ENCODE measurements at regions not wholly inside any gene's neighbourhood (a gene's known extent, or its start where the extent isn't known, plus 50 kb on each side); places are given as distances from the start of the nearest gene placed in this dataset.
"Not testable (repeated sequence)": the region's sequence is repeated elsewhere in the genome, so short reads cannot be mapped to it uniquely, and the experiment has no call there.

DNA sequence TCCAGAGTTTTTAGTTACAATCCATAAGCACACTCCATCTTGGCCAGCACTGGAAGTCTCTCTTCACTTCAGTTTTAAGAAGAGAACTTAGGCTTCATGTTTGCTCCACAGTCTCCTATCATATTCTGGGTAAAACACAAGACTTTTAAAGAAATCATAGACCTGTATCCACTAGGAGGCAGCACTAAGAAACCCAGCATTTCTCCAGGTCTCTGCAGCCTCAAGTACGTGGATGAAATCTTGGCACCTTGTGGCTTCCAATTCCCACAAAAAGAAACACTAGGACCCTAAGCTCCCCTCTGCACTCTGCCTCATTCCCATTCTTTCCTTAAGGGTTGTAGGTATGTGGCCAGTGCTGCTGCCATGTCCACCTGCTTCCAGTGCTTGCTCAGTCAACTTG, 367.3 kb upstream of the CASK start:
- DNase-seq: no peak
- no peak for ATAC-seq
- intact Hi-C loops (cut with DNase I, micrococcal nuclease): no loop called here

DNA sequence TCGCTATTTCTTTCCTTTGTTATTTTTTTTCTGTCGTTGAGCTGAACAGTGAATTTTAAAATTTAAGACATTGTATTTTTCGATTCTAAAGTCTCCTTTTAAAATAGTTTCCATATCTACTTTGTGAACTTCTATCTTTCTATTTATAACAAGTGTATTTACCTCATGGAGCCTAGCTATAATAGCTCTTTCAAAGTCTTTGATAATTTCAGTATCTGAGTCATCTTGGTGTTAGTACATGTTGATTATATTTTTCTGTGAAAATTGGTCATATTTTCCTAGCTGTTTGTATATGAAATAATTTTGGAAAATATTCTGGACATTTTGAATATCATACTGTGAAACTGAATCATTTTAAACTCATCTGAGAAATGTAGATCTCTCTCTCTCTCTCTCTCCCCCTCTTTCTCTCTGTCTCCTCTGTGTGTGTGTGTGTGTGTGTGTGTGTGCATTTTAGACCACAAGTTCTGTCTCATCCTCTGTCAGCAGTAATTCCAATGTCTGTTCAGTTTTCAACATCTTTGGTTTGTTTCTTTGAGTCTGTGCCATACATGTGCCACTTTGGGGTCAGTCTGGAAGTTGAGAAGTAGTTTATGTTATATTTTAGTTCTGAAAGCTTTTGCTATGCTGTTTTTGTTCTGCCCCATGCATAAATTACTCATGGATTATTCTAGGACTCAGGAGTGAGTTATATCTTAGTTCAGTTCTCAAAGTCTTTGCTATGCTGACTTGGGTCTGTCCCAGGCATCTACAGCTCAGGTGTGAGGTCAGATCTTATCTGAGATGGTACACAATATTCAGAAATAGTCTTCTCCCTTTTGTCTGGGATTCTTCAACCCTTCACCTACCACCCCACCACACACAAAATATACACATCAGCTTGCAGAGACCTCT, 366.4 kb upstream of the CASK start:
- intact Hi-C loops (cut with DNase I, micrococcal nuclease): no loop called here
- no peak for ATAC-seq
- DNase-seq: no peak

DNA sequence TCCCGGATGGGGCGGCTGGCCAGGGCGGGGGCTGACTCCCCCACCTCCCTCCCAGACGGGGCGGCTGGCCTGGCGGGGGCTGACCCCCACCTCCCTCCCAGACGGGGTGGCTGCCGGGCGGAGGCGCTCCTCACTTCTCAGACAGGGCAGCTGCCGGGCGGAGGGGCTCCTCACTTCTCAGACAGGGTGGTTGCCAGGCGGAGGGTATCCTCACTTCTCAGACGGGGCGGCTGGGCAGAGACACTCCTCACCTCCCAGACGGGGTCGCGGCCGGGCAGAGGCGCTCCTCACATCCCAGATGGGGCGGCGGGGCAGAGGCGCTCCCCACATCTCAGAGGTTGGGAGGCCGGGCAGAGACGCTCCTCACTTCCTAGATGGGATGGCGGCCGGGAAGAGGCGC, 362.3 kb upstream of the CASK start:
- intact Hi-C loops (cut with DNase I, micrococcal nuclease); DNase-seq: not testable (repeated sequence)

DNA sequence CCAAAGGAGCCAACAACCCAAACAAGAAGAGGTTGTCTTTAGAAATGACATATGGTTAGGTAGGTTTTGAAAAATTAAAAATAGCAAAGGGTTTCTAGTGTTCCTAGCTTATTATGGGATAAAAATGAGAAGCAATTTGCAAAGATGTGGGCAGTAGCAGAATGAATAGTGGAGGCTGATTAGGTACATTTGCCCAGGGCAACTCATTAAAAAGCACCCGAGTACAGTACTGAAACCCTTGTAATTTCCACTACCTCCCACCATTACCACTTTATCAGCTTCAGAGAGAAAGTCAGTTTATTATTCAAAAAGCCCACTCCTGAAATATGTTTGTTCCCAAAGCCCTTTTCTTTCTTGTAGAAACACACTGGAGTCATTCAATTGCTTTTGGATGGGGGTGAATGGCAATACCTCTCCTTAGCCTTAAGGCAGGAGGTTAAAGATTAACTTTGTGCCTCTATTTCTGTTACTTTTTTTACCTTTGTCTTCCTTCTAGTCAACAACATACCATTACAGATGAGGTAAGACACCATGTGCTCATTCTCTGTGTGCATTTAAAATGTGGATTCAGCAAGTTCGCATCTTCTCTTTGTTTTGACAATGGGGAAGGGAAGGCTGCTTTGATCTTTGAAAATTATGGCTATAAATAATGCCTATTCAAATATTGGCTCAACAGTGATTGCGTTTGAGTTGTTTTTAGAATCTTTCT, 353.8 kb upstream of the CASK start:
- ATAC-seq (no peak), DNase-seq (no peak)
- intact Hi-C loops (cut with DNase I, micrococcal nuclease): no loop called here

More for the DNA sequence above, 362.3 kb upstream of the CASK start:
- ATAC-seq: not testable (repeated sequence)

DNA sequence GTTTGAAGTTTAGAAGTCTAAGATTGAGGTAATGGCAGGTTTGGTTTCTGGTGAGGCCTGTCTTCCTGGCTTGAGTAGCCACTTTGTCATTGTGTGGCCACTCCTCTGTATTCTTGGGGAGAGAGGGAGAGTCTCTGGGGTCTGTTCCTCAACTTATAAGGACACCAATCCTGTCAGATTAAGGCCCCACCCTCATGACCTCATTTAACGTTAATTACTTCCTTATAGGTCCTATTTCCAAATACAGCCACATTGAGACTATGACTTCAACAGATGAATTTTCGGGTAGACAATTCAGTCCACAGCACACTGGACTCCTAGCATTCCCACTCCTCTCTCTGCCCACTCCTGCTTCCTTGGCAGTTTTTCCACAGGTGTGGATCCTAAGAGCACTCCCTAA, 350.8 kb upstream of the CASK start:
- peak; percentile 76 for ATAC-seq
- intact Hi-C loops (cut with DNase I, micrococcal nuclease): no loop called here
- no peak for DNase-seq

DNA sequence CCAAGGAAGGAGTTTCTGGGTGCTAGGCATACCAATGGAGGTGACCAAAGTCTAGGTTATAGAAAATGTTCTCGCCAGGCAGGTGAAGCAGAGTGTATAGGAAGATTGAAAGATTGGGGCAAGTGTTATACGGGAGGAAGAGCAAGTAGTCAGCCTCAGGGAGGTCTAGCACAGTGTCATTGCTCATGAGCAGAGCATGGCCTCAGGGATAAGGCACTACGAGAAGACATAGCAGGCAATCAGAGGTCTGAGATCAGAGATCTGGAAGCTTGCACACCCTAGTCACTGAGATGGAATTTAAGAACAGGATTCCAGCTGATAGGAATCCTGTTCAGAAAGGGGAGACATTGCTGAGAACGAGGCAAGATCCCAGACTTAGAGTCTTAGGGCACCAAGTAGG, 350.0 kb upstream of the CASK start:
- no peak for ATAC-seq
- intact Hi-C loops (cut with DNase I, micrococcal nuclease): no loop called here

DNA sequence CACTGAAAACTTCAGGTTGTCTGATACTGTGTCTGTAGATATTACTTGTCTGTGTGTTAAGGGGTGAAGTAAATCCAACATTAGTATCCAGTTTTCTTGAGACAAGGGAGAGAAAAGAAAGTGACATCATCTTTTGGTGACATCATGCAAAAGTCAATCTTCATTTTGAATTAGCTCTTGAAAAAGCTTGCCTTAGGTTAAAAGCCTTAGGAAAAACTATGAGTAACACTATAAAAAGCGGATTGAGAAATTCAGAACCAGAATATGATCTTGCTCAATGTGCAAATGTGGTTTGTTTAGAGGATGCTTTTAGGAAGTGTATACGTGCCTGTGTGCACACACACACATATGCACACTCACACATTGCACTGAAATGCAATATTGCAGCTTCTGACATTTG, 345.8 kb upstream of the CASK start:
- ATAC-seq (no peak), DNase-seq (no peak)
- intact Hi-C loops (cut with DNase I, micrococcal nuclease): no loop called here

More for the DNA sequence above, 350.0 kb upstream of the CASK start:
- no peak for DNase-seq

DNA sequence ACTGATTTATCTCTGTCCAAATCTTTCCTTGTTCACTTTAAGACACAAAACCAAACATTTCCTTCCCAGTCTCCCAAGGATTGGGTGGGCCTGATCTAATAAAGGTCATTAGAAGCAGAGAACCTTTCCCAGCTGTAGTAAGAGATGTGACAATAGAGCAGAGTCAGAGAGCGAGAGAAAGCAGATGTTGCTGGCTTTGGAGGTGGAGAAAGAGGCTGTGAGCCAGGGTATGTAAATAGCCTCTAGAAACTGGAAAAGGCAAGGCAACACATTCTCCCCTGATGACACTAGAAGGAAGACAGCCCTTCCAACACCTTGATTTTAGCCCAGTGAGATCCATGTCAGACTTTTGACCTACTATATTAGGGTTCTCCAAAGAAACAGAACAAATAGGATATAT, 337.5 kb upstream of the CASK start:
- DNase-seq: no peak
- ATAC-seq: no peak

DNA sequence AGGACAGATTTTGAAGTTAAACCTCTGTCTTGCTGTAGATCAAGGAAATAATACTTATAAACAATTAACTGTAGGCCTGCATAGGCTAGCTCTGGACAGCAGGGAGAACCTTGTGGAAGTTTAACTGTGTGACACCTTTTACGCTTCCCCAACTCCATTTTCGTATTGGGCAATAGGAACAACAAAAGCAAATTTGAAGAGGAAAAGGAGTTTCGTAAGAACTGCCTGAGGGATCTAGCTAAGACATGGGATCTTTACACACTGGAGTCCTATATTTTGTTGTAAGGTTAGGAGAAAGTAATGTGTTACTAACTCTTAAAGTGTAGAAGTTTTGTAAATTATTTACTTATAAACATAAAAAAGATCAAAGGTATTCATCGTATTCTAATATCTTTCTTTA, 324.9 kb upstream of the CASK start:
- ATAC-seq: no peak
- intact Hi-C loops (cut with DNase I, micrococcal nuclease): no loop called here
- DNase-seq: no peak

More for the DNA sequence above, 337.5 kb upstream of the CASK start:
- intact Hi-C loops (cut with DNase I, micrococcal nuclease): no loop called here

DNA sequence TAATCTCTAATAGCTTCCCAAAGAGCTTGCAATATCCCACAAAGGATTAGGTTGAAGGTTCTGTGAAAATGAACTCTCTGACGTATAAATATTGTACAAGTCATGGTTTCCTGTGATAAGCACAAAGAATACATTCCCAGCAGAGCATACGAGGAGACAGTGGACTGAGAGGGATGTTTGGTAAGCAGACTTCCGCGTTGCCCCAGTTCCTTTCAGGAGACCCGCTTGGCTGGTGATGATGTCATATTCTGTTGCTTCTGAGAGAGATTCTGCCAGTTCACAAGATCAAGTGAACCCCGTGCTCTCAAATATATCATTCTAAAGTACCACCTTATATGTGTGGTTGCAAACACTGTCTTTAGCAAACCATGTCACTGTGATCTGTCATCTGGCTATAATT, 323.9 kb upstream of the CASK start:
- intact Hi-C loops (cut with DNase I, micrococcal nuclease): no loop called here
- ATAC-seq (no peak), DNase-seq (no peak)

DNA sequence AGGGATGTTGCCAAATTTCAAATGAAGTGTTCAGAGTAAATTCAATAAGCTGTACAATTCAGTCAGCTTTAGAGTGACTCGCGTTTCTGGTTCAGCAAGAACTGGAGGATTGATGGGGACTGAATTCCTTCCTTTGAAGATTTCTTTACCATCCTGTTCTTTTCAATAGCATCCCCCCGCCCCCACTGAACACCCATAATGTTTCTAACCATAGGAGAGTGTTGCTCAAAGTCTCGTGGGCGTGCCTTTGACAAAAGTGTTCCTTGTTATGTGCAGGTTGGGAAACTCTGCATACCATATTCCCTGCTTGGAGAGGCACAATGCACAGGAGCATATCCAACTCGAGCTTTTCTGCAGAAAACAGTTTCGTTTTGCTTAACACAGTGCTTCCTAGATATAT, 323.5 kb upstream of the CASK start:
- peak in 1 of 2 donors; percentile 6 for DNase-seq
- intact Hi-C loops (cut with DNase I, micrococcal nuclease): no loop called here
- ATAC-seq: no peak

DNA sequence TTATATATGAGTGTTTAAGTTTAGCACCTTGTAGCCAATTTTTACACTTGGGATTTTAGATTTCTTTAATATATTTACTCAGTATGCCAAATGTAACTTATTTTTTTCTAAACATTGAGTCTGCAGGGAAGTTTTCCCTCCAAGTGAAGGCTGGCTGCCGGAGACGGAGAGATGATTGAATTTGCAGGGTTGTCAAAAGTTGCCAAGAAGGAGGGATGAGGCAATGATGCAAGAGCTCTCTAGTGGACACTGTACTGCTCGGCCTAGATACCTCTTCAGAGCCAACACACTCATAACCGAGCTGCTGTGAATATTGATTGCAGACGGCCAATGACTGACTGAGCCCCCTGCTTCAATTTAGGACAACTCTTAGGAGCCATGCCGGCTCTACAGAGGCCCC, 318.6 kb upstream of the CASK start:
- DNase-seq (no peak), ATAC-seq (no peak)
- intact Hi-C loops (cut with DNase I, micrococcal nuclease): no loop called here

DNA sequence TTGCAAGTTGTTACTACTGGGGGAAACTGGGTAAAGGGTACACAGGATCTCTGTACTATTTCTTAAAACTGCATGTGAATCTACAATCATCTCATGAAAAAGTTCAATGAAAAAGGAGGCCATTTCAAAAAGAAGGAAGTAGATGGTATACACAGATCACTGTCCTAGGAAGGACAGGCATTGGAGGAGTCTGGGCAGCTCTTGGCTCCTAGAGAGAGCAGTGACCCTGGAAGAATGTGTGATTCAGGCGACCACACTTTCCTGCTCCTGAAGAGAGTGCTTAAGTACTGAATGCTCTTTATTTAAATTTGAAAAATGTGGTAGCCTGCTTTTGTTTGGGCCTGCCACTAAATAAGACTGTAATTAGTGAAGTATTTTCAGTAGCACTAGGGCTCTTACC, 318.1 kb upstream of the CASK start:
- intact Hi-C loops (cut with DNase I, micrococcal nuclease): no loop called here
- DNase-seq: no peak
- ATAC-seq: no peak

DNA sequence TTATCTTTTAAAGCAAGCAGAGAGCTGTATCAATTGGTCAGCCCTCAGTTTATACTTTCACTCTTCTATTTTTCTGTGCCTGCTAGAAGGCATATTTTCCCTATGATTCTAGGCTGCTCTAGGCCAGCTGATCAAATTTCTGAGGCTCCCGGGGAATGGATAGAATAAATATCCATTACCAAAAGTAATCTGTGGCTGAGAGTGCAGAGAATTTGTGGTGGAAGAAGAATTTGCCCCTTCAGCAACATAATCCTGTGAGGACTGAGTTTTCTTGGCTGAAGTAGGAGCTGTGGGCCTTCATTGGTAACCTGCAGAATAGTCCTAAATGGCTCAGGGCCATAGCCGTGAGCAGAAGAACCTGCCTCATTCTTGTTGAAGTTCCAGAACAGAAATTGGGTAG, 314.6 kb upstream of the CASK start:
- intact Hi-C loops (cut with DNase I, micrococcal nuclease): no loop called here
- no peak for DNase-seq
- no peak for ATAC-seq

DNA sequence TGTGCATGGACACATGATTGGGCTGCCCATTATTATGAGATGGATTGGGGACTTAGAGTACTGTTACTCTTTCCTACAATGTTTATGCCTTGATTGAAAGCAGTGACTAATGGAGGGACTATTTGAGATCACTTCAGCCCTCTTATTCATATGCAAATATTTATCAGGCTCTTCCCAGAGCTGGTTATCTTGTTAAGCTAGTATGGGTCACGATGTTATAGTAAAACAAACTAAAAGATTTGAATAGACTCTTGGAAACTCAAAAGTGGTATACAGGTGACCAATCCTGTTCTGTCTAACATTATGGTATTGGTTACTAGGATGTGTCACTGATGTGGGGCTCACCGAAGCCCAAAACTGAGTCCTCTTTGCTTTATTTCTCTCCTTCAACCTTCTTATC, 306.2 kb upstream of the CASK start:
- ATAC-seq: no peak
- intact Hi-C loops (cut with DNase I, micrococcal nuclease): no loop called here
- DNase-seq: no peak

DNA sequence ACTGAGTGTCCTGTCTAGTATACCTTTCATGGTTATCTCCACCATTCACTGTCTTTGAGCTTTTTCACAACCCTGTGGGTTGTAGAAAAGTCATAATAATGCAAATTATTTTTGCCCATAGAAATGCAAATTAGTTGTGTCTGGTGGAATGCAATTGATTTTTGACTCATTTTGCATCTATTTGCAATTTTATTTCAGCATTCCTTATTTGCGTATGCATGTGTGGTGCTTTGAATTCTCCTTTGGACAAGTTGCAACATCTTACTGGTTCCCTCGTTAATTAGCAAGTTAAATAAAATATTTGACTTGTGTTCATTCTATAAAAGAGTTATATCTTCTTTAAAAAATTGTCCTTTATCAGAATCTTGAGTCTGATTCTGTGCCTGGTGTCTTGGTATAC, 297.3 kb upstream of the CASK start:
- ATAC-seq (no peak), DNase-seq (no peak)
- intact Hi-C loops (cut with DNase I, micrococcal nuclease): no loop called here

DNA sequence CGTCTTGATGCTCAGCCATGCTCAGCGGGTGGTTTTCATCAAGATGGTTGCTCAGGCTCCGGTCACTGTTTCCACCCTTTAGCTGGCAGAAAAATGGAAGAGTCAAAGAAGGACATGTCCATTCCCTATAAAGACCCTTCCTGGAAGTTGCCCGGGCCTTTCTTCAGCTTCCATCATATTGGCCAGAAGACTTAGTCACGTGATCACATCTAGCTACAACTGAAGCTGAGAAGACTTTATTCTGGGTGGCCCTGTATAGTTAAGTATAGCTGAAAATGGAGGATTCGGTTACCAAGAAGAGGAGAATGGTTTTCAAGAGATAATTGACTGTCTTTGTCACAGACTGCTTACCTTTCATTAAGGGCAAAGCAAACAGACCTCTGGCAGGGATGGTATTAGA, 296.7 kb upstream of the CASK start:
- ATAC-seq (no peak), DNase-seq (no peak)
- intact Hi-C loops (cut with DNase I, micrococcal nuclease): no loop called here

DNA sequence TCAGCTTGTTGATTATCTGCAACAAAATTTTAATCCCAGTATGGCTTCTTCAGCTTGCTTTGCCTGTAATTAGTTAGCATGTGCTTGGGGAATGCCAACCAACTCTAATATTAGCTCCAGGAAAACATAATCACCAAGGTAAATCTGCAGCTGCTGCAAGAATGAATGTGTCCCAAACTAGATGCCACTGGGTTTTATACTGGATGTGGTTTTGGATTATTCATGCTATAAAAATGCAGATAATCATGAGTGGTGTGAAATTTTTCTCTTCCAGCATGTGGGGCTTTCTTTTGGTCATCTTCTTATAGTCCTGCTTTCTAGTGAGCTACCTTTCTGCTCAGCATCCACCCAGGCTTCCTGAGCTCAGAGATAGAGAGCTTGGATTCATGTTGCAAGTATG, 295.9 kb upstream of the CASK start:
- no peak for ATAC-seq

DNA sequence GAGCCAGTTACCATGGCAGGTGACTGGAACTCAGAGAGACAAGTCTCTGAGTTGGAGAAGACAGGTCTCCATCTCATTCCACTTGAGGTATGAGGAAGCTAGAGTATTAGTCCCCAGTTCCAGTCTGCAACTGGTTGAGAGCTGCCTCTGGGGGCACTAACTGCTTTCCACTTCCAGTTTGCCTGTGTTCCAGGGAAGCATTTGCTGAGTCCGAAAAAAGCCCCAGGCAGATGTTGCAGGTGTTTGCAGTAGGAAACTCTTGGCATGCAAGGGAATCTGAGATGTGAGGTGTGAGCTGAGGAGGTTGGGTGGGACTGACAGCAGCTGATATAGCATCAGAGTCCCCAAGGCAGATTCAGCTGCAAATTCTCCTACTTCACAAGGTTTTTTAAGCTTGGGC, 272.2 kb upstream of the CASK start:
- intact Hi-C loops (cut with DNase I, micrococcal nuclease): no loop called here
- no peak for ATAC-seq
- DNase-seq: no peak

More for the DNA sequence above, 295.9 kb upstream of the CASK start:
- DNase-seq: no peak
- intact Hi-C loops (cut with DNase I, micrococcal nuclease): no loop called here

DNA sequence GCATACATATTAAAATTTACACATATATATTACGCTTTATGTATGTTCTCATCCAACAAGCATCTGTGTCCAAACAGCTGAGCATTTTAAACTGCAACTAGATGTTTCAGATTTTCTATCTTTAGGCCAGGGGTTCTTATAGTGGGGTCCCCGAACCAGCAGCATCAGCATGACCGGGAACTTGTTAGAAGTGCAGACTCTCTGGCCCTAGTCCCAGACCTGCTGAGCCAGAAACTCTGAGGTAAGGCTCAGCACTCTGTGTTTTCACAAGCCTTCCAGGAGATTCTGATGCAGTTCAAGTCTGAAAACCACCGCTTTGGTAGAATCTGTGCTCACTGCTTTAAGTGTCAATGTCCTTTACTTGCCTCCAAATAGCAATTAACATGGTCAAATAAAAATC, 266.2 kb upstream of the CASK start:
- ATAC-seq: no peak
- DNase-seq: no peak
- intact Hi-C loops (cut with DNase I, micrococcal nuclease): no loop called here

DNA sequence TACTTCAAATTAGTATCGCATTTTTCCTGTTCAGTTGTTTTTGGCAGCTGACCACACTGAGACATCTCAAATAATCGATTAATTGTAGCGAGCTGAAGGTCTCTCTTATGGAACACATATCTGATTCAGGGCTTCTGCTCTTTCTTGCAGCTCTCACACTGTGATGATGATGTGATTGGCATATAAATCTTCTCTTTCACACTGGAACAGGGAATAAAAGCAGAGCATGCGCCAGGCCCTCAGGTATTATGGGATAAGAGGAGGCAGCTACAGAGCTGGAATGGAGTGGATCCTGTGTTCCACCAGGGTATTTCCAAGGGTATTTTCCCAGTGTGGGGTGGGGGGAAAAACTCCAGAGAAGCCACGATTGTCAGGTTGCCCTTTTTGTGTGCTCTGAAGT, 265.4 kb upstream of the CASK start:
- ATAC-seq (no peak), DNase-seq (no peak)
- intact Hi-C loops (cut with DNase I, micrococcal nuclease): no loop called here

All from left colon (tissue), 2 donors.